ENCODE measurements at regions not wholly inside any gene's neighbourhood (a gene's known extent, or its start where the extent isn't known, plus 50 kb on each side); places are given as distances from the start of the nearest gene placed in this dataset.

DNA sequence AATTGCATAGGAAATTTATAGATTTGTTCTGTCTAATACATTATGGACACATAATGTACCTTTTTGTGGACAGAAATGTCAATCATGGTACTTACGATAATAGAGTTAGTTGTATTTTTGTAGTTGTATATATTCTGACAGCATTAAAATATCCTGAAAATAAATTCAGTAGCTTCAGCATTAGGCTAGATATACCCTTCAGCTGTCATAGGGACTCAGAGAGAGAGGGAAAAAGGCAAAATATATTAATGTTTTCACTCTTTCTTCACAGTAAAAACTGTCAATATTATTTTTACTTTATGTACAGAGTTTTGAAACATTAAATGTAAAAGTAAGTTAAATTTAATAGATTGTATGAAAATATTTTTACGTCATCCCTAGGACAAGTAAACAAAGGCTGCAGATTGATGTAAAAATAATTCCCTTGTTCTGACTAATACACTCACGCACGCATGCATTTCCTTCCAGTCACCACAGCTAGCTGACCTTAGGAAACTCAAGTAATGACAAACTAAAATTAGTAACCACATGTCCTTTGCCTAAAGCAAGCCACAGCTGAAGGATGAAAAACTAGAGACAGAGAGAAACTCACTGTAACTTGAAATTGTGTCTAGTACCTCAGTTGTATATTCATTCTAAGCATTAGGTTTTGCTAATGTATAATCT lies 104.7 kb upstream of the CARD18 start:
- DNase-seq (ENCODE audit: low spot score in 2 of 2) (no peak), ATAC-seq (peak; percentile 26)
- no peaks in the 10 kb centered on the region for H3K4me1 Mint-ChIP-seq
- H3K9me3 Mint-ChIP-seq, result no peaks in the 10 kb centered on the region
- H3K4me3 Mint-ChIP-seq, result no peak overlapping the region
- no peaks in the 10 kb centered on the region for H3K36me3 Mint-ChIP-seq
- H3K27ac Mint-ChIP-seq, result no peak overlapping the region

DNA sequence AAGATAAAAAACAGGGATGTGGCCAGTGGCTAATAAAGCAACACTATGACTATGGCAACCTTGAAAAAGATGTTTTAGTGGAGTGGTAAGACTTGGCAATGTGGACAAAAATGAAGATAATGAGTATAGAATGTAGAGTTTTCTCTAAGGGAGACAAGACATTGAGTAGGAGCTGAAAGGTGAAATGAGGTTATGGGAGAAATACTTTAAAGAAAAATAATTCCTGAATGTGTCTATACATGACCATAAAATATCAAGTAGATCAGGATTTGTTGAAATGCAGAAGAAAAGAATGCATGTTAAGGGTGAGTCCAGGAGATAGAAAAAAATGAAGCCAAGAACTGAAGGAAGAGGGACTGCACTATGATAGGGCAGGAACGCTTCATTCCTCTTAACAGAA lies 101.6 kb upstream of the CARD18 start:
- Mint-ChIP-seq H3K4me3 (no peak overlapping the region), H3K4me1 (no peaks in the 10 kb centered on the region), H3K9me3 (no peaks in the 10 kb centered on the region), H3K27ac (no peak overlapping the region), H3K36me3 (no peaks in the 10 kb centered on the region)
- DNase-seq (ENCODE audit: low spot score in 2 of 2) (no peak), ATAC-seq (no peak)

DNA sequence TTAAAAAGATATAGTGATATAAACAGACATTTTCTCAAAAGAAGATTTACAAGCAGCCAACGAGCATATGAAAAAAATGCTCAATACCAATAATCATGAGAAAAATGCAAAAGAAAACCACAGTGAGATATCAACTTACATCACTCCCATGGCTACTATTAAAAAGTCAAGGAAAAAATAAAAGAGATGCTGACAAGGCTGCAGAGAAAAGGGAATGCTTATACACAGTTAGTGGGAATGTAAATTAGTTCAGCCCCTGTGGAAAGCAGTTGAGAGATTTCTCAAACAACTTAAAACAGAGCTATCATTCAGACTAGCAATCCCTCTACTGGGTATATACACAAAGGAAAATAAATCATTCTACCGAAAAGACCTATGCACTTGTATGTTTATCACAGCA lies 97.1 kb upstream of the CARD18 start:
- Mint-ChIP-seq H3K27ac (no peak overlapping the region), H3K9me3 (no peaks in the 10 kb centered on the region), H3K4me1 (no peaks in the 10 kb centered on the region), H3K4me3 (no peak overlapping the region), H3K36me3 (no peaks in the 10 kb centered on the region)
- no peak for ATAC-seq
- no peak for DNase-seq (ENCODE audit: low spot score in 2 of 2)

DNA sequence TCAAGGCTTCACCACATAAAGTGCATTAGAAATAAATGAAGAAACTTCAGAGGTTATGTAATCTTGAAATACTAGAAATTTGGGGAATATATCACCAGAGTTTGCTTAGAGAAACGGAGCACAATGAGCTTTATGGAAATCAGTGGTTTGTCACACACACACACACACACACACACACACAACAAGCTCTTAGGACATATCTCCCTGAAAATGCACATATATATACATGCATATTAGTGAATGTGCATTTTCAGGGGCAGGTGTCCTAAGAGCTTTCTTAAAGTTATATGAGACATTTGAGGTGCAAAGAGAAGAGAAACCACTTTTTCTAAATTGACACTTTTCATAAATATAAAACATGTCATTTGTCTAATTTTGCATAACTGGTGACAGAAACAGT lies 93.7 kb upstream of the CARD18 start:
- no peak for DNase-seq (ENCODE audit: low spot score in 2 of 2)
- H3K9me3 Mint-ChIP-seq, result no peaks in the 10 kb centered on the region
- H3K27ac Mint-ChIP-seq, result no peak overlapping the region
- no peak for ATAC-seq
- no peaks in the 10 kb centered on the region for H3K4me1 Mint-ChIP-seq
- H3K36me3 Mint-ChIP-seq, result no peaks in the 10 kb centered on the region
- H3K4me3 Mint-ChIP-seq, result no peak overlapping the region

DNA sequence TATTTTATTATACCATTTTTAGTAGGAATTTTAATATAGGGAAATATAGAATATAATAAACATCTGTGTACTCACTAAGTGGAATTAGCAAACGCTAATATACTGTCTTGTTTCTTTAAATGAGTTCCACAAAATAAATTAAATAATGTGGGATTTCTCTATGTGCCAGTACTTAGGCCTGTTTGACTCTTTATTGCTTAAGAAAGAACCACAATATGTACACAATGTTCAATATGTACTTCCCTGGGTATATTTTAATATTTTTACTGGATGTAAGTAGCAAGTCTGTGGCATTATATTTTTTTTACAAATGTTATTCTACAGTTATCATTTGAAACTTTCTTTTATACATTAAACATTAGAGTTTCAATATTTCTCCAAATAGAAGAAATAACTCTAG lies 92.5 kb upstream of the CARD18 start:
- DNase-seq (ENCODE audit: low spot score in 2 of 2) (no peak), ATAC-seq (no peak)
- H3K4me1 Mint-ChIP-seq, result no peaks in the 10 kb centered on the region
- H3K36me3 Mint-ChIP-seq, result no peaks in the 10 kb centered on the region
- H3K4me3 Mint-ChIP-seq, result no peak overlapping the region
- H3K9me3 Mint-ChIP-seq, result no peaks in the 10 kb centered on the region
- H3K27ac Mint-ChIP-seq, result no peak overlapping the region

DNA sequence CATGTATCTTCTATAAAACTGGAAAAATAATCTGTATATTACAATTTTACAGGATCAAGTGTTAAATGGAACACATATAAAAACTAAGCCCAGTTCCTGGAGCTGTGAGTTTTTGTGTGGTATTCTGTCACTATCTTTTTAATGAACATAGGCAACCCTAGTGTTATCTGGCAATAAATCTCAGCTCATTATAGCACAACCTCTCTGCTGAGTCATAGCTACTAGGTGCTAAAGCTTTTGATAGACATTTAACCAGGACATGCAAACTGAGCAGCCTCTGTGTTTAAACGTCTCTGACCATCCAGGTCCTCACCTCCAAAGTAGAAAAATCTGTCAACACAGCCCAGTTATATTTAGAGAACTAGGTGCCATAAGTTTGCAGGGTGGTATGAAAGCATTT lies 91.0 kb upstream of the CARD18 start:
- ATAC-seq, result no peak
- DNase-seq (ENCODE audit: low spot score in 2 of 2), result no peak
- no peaks in the 10 kb centered on the region for H3K36me3 Mint-ChIP-seq

DNA sequence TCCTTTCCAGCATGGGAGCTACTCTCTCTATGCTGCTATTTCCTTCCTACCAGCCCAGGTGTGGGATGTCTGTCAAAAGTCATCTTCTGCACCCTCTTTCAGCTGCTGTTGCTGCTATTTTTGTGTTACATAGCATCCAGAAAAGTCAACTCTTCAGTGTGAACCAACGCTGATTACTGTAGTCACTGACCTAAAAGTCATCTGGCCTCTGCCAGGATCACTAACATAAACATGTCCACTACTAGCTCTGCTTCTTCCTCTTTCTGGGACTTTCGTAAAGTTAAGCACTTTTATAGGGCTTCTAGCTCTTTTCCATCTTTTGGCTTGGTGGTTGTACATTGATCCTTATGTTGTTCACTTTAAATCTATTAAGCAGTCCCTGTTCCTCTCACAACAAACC lies 90.2 kb upstream of the CARD18 start:
- Mint-ChIP-seq H3K4me1 (no peaks in the 10 kb centered on the region), H3K27ac (no peak overlapping the region), H3K36me3 (no peaks in the 10 kb centered on the region), H3K9me3 (no peaks in the 10 kb centered on the region), H3K4me3 (no peak overlapping the region)
- ATAC-seq (no peak), DNase-seq (ENCODE audit: low spot score in 2 of 2) (no peak)

More for the DNA sequence above, 91.0 kb upstream of the CARD18 start:
- Mint-ChIP-seq H3K4me3 (no peak overlapping the region), H3K27ac (no peak overlapping the region), H3K9me3 (no peaks in the 10 kb centered on the region), H3K4me1 (no peaks in the 10 kb centered on the region)

DNA sequence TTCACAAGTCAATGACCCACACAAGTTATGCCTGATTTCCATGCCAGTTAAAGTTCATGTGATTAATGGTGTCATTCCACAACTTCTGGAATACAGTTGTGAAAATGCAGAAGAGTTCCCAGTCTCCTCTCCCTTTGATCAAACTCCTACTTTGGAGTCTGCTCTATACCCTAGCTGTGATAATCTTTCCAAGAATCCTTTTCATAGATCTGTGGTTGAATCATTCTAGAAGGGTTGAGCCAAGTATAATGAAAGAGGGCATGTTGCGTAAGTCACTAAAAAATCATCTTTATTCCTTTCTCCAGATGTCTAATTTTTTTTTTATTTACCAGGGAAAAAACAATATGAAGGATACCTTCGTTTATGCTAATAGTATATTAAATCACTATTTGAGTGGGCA lies 89.7 kb upstream of the CARD18 start:
- no peaks in the 10 kb centered on the region for H3K4me1 Mint-ChIP-seq
- H3K9me3 Mint-ChIP-seq, result no peaks in the 10 kb centered on the region
- no peak overlapping the region for H3K4me3 Mint-ChIP-seq
- no peak for ATAC-seq
- H3K36me3 Mint-ChIP-seq, result no peaks in the 10 kb centered on the region
- no peak for DNase-seq (ENCODE audit: low spot score in 2 of 2)
- H3K27ac Mint-ChIP-seq, result no peak overlapping the region

DNA sequence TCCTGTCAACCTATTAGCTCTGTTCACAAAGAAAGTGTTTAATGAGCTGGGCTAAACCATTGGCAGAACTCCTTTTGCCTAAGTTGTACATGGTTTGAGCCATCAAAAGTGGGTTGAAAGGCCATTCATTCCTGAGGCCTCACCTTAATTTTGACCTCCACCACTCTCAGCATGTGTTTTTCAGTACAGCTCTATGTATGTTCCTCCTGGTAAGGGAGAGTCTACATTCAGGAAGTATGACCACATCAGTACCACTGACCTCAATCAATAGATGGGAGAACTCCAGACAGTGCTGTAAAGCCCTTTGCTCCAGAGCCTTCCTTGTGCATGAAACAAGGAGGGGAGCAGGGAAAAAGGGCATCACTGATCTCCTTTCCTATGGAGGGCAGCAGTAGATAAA lies 87.8 kb upstream of the CARD18 start:
- DNase-seq (ENCODE audit: low spot score in 2 of 2) (no peak), ATAC-seq (no peak)
- Mint-ChIP-seq H3K4me1 (no peaks in the 10 kb centered on the region), H3K4me3 (no peak overlapping the region), H3K36me3 (no peaks in the 10 kb centered on the region), H3K9me3 (no peaks in the 10 kb centered on the region), H3K27ac (no peak overlapping the region)

DNA sequence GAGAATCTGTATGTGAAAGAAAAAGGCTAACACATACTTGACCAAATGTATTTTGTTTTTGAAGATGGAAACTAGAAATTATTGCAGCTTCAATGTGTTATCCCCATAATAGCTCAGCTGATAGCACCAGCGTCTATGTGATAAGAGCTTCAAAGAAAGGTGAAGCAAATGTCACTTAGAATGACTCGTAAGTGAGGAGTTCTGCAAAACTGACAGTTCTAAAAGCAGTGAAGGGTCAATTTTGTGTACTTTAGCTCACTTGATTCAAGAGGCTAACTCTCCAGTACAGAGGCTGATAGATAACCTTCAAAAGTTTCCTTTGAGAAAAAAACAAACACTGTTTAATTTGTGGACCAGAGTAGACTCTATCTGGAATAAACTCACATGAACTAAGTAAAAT lies 87.2 kb upstream of the CARD18 start:
- Mint-ChIP-seq H3K9me3 (no peaks in the 10 kb centered on the region), H3K4me3 (no peak overlapping the region), H3K36me3 (no peaks in the 10 kb centered on the region), H3K4me1 (no peaks in the 10 kb centered on the region), H3K27ac (no peak overlapping the region)
- no peak for DNase-seq (ENCODE audit: low spot score in 2 of 2)
- ATAC-seq, result no peak

DNA sequence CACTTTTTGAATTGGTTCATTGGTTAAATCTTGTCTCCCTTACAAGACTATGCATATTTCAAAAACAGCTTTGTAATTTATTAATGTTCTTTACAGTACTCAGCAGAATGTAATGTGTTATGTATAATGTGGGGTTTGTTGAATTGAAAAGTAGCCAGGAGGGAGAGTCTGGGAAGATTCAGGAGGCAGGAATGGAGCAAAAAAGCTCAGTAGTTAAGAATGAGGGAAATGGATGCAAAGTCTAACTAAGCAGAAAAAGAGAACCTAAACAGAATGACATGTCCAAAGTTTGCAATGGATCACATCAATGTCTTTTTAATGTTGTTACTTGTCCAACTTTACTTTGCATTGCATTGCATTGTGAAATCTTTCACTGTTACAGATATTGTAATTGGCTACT lies 86.5 kb upstream of the CARD18 start:
- Mint-ChIP-seq H3K36me3 (no peaks in the 10 kb centered on the region), H3K4me3 (no peak overlapping the region), H3K4me1 (no peaks in the 10 kb centered on the region), H3K9me3 (no peaks in the 10 kb centered on the region), H3K27ac (no peak overlapping the region)
- DNase-seq (ENCODE audit: low spot score in 2 of 2) (no peak), ATAC-seq (no peak)

DNA sequence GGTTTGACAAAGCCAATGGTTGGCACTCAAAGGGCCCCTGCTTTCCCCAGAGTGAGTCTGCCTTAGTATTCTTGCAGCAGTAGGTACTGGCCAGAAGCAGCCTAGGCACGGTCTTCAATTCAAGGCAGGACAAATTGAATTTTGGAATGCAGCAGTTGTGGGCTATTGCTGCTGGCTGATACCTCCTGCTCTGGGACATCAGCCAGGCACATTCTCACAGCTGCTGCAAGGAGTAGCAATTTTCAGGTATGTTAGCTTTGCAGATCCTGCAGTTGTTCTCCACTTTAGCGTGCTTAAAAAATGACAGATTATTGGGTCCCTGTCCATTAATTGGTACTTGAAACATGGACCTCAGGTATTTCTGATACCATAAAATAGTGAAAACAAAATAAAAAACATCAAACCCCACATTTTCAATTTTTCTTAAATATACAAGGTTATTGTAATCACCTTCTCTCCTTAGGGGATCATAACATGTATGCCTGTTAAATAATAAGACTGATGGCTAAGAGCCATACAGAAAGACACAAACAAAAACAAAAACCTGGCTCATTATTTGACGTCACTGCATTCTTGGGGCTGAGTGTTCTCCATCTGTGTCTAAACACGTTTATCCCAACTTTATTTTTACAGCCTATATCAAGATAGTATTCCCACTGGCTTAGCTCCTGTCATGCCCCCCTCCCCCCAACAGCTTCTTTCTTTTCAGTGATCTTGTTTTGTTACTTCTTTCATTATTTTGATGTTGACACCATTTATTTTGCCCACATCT lies 85.1 kb upstream of the CARD18 start:
- DNase-seq (ENCODE audit: low spot score in 2 of 2) (no peak), ATAC-seq (no peak)
- no peaks in the 10 kb centered on the region for H3K36me3 Mint-ChIP-seq
- no peak overlapping the region for H3K4me3 Mint-ChIP-seq
- H3K9me3 Mint-ChIP-seq, result no peaks in the 10 kb centered on the region
- no peak overlapping the region for H3K27ac Mint-ChIP-seq
- no peaks in the 10 kb centered on the region for H3K4me1 Mint-ChIP-seq

DNA sequence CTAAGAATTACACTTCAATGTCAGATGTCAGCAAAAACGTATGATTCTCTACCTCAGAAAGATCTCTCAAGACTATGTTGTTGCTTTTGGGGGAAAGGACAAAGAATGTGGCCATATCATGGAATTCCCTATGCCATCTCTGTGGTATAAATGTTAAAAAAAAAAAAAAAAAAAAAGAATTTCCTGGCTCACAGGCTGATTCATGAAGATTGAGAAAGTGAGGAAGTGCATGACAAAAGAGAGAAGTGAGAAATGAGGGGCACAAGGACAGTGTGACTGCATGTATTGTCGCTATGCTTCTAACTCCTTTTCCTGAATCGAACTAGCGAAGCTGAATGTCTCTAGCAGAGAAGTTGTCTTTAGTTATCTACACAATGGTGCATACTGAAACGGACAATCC lies 80.6 kb upstream of the CARD18 start:
- no peaks in the 10 kb centered on the region for H3K9me3 Mint-ChIP-seq
- no peak for ATAC-seq
- H3K4me3 Mint-ChIP-seq, result no peak overlapping the region
- H3K27ac Mint-ChIP-seq, result no peak overlapping the region
- no peak for DNase-seq (ENCODE audit: low spot score in 2 of 2)
- H3K36me3 Mint-ChIP-seq, result no peaks in the 10 kb centered on the region
- no peaks in the 10 kb centered on the region for H3K4me1 Mint-ChIP-seq

DNA sequence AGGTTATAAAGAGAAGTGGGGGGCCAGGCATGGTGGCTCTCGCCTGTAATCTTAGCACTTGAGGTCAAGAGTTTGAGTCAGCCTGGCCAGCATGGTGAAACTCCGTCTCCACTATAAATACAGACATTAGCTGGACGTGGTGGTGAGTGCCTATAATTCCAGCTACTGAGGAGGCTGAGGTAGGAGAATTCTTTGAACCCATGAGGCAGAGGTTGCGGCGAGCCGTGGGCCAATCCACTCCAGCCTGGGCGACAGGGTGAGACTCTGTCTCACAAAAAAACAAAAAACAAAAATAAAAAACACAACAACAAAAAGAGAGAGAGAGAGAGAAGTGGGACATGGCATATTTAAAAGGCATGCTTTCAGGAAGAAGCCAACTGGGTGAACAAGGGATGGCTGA lies 80.1 kb upstream of the CARD18 start:
- ATAC-seq (no peak), DNase-seq (ENCODE audit: low spot score in 2 of 2) (no peak)
- Mint-ChIP-seq H3K9me3 (no peaks in the 10 kb centered on the region), H3K4me1 (no peaks in the 10 kb centered on the region), H3K4me3 (no peak overlapping the region), H3K36me3 (no peaks in the 10 kb centered on the region), H3K27ac (no peak overlapping the region)

DNA sequence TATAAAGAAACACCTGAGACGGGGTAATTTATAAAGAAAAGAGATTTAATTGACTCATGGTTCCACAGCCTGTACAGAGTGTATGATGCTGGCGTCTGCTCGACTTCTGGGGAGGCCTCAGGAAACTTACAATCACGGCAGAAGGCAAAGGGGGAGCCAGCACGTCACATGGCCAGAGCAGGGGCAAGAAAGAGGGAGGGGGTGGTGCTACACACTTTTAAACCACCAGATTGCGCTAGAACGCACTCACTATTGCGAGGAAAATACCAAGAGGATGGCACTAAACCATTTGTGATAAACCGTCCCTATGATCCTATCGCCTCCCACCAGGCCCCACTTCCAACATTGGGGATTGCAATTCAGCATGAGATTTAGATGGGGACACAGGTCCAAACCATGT lies 79.7 kb upstream of the CARD18 start:
- H3K27ac Mint-ChIP-seq, result no peak overlapping the region
- DNase-seq (ENCODE audit: low spot score in 2 of 2) (no peak), ATAC-seq (no peak)
- H3K4me3 Mint-ChIP-seq, result no peak overlapping the region
- no peaks in the 10 kb centered on the region for H3K36me3 Mint-ChIP-seq
- no peaks in the 10 kb centered on the region for H3K9me3 Mint-ChIP-seq
- no peaks in the 10 kb centered on the region for H3K4me1 Mint-ChIP-seq

DNA sequence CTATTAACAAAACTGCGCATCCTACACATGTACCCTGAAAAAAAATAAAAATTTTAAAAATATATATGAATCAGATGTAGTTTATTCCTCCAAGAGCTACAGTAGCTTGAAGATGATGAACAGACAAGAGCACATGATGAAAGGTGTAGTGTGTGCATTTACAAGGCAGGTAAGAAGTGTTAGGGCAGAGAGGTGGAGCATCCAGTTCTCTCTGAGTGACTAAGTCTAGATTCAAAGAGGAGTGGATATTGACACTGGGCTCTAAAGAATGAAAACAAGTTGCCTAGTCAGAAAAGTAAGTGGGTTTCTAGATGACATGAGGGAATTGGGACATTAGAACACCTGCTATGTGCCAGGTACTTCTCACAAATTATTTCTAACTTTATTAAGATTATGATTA lies 76.0 kb upstream of the CARD18 start:
- Mint-ChIP-seq H3K36me3 (no peaks in the 10 kb centered on the region), H3K27ac (no peak overlapping the region), H3K9me3 (no peaks in the 10 kb centered on the region), H3K4me3 (no peak overlapping the region), H3K4me1 (no peaks in the 10 kb centered on the region)
- DNase-seq (ENCODE audit: low spot score in 2 of 2), result no peak
- ATAC-seq, result no peak

Data from stimulated activated effector memory CD8-positive, alpha-beta T cell treated with anti-CD3 and anti-CD28 coated beads, Interleukin-12 subunit alpha, Interleukin-12 subunit beta, amount 100 ng/mL, for 72 hours (primary cell).